HG03066 (cell line): ENCODE measurements at regions not wholly inside any gene's neighbourhood (a gene's known extent, or its start where the extent isn't known, plus 50 kb on each side); places are given as distances from the start of the nearest gene placed in this dataset.

Experiments used
- ATAC-seq: cut with Tn5 transposase; IDR thresholded peaks from one replicate; pipeline ENCODE4 v1.9.1; 2021; ENCODE audit warnings: low read depth; ENCODE audit not compliant: unreplicated experiment

DNA sequence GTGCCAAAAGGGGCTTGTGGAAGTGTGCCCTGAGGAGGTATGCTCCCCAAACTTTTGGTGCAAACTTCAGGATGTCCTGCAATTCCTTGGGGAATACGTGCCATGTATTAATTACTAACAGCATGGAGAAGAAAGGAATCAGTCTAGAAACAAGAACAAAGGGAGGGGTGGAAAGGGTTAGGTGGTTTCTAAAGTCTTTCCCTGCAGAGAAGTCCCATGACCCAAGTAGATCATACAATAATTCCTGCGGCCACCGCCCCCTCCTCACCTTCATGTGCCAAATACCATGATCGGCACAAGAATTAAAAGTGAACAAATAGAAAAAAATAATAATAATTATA is 258.2 kb downstream of the PLPP3 start:
- ATAC-seq, result no peak

DNA sequence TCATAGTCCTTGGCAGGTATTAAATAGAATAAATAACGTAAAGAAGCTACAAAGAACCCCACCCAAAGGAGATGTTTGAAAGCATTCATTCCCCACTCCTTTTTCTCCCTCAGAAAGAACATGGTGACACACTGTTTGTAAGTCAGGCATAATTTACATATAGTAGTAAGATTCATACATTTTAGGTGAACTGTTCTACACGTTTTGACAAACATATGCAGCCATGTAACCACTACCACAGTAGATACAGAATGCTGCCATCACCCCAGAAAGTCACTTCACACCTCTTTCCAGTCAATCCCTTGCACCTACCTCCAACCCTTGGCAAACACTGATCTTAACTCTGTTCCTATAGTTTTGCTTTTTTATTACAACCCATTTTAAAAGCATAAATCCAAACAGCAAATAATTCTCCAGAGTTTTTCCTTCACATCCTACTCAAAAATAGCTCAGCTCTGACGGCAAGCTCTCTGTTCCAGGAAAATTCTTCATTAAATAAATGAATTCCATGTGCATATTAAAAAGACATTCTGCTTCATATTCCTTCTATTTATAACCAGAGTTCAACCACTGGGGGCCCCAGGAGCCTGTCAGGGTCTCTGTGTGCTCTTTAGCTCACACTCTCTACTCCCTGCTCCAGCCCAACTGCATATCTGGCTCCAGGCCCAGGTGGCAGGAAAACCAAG is 258.8 kb downstream of the PLPP3 start:
- ATAC-seq, result no peak

DNA sequence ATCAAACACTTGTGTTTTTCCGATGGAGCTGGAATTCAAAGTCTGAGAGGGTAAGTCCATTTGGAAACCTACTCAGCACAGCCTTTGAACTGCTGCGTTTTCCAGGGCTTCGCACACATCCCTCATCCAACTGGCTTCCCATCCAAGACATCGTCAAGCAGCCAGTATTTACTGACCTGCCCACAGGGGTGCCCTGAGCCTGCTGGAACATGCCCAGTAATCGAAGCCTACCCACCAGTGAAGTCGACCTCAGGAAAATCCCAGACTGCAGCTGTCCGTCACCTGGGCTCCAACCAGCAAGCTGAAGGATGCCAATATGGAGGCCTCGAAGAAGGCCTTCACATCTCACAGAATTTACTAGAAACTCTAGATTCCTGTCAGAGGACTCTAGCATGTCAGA is 261.6 kb downstream of the PLPP3 start:
- no peak for ATAC-seq

DNA sequence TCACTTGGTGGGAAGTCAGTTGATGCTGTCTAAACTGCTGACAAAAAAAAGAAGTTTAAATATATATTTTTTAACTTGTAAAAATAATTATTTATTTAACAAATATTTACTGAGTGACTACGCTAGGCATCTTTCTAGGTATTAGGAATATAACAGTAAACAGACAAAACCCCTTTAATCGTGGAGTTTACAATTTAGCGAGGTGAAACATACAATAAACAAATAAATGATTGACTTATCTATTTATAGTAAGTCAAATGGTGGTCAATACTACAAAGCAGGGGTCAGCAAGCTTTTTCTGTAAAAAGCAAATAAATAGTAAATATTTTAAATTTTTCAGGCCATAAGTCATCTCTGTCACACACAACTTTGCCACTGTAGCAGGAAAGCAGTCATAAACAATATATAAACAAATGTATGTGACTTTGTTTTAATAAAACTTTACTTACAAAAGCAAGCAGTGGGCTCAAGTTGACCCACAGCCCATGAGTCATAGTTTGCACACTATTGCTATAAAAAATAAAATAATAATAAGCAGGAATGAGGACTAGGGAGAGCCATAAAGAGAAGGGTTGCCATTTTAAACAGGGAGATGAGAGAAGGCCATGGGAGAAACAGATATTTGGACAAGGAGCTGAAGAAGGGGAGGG is 263.9 kb downstream of the PLPP3 start:
- ATAC-seq, result no peak

DNA sequence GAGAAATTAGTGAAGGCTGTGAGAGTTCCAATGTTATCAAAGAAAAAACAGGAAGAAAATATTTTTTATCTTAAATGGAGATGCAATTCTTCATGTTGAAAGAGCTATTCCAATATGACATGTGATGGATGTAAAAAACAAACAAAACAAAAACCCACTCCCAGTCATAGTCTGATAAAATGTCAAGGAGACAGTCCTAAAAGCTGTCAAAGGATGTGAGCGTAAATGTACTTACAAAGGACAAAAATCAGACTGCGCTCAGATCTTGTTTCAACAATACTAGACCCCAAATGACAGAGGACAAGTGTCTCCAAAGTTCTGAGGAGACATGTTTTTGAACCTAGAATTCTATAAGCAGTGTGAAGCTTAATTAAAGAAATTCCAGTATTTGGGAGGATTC is 265.8 kb downstream of the PLPP3 start:
- ATAC-seq, result no peak

DNA sequence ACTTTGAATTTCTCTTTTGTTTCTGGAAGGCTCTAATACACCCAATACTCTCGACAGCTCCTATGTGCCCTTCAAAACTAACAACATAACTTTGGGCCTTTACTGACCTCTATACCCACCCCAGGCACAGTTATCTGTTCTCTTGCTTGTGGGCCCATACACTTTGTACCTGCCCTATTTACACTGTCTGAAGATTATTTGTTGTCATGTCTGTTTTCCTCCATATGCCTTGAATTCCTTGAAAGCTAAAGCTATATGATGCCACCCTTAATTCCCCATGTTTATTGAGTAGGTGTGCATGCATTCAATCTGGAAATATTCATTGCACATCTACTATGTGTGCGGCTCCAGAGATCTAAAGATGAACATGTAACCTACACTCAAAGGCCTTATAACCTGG is 267.6 kb downstream of the PLPP3 start:
- no peak for ATAC-seq

DNA sequence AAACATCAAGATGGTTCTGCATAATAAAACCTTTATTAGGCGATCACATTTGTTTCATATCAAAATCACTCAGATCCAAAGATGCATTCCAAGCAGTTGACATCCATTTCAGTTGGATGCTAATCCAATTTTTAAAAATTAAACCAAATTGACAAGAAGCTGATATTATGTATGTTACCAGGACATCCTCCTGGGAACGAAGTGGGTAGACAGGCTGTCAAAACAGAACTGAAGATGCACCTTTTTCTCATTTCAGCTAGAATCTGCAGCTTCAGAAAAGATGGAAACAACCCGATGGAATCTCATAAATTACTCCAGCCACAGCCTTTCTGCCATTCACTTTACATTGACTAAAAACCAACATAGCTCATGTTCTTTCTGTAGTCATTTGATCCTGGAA is 268.4 kb downstream of the PLPP3 start:
- no peak for ATAC-seq

DNA sequence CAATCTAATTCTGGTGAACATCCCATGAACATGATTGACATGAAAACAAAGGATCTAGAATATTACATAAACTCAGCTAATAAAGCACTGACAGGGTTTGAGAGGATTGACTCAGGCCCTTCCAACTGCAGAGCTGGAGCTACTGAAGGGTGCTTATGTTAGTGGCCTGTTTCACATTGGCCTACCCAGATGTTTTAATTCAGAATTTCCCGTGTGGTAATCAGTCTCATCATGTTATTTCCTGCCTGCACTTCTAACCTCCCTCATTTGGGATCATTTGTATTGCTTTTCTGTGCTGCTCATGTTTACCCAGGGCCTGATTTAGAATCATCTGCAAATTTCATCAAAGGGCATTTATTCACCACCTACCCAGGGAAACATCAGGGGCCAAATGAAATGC is 270.3 kb downstream of the PLPP3 start:
- ATAC-seq, result no peak

DNA sequence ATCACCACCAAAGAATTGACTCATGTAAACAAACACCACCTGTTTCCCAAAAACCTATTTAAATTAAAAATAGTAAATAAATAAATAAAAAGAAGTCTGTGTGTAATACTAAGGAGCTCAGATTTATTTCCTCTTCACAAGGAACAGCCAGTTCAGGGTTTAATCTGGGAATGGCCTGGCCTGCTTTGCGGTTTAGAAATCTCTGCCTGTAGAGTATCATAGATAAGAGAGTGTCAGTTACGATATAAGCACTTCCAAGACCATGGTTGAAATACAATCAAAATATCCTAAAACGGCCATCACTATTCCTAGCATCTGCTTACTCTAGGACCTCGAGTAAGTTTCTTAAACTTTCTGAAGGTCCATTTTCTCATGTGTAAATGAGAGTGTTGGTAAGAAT is 274.4 kb downstream of the PLPP3 start:
- no peak for ATAC-seq

DNA sequence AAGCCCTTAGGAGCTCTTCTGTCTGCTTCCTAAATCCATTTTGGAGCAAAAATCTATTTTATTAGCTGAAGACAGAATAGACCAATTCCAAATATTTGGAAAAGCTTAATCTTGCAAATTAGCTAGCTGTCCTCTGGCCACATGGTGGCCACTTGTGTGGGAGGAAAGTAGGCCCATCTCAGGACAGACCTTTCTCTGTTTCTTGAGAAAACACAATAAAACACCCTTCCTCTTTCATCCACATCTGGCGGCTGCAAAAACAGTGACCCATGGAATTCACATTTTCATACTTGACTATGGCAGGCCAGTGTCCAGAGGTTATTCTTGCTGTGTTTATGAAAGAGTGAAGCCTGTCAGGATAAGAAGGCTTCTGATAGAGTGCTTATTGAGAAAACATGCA is 275.6 kb downstream of the PLPP3 start:
- ATAC-seq, result no peak

DNA sequence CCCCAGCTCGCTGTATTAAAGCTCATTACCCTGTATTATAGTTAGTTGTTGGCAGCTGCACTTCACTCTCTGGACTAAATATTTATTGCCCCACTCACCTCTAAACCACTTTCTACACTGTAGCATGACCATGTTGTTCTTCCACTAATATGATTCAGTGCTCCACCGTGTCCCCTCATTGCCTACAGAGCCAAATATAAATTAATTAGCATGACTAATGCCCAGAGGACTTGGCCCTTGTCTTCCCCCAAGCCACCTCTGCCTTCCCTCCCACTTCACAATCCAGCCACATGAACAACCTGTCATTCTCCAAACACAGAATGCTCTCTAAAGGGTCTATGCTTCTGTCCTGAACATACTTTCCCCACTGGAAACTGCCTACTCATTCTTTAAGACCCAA is 276.5 kb downstream of the PLPP3 start:
- ATAC-seq, result no peak

DNA sequence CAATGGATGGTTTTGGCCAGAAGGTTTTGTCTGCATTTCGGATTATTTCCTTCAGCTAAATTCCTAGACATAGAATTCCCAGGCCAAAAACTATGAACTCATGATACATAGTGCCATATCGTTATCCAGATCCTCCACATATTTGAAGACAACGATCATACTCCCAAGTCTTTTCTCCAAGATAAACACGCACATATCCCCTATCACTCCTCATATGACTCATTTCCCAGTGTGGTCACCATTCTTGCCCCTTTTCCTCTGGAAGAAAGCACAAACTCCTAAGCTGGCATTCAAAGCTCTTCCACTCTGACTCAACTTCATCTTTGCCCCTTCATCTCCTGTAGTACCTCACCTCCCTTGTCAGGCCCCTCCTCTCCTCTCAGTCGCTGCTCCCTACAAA is 277.6 kb downstream of the PLPP3 start:
- ATAC-seq, result no peak

DNA sequence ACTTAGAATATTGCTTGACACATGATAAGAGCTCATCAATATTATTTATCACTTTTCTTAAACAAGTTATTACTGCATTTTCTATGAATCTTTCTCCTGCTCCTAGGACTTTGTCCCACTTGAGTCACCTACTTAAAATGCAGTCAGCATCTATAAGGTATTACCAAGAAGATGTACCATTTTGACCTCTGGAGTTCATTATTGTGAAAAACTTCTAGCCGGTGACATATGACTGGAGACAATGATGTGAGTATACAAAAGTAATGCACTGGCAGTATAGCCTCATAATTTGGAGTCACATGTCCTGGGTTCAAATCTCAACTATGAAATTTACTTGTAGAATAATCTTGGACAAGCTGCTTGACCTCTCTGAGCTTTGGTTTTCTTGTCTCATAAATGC is 278.5 kb downstream of the PLPP3 start:
- ATAC-seq, result no peak

DNA sequence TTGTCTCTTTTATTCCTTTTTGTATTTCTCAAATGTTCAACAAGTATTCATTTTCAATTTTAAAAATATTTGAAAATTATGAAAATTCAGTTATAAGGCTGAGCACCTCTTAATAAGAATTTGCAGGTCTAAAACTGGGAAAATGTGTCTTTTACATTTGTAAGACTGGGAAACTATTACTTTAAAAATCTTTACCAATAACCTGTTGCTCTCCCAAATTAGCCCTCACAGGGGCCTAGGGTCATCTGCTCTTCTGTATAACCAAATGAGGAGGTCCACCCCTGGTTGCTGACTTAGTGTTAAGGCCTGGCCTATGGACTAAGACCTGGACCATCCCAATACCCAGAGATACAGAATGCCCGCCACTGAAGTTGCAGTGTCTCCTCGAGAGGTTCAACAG is 280.5 kb downstream of the PLPP3 start:
- ATAC-seq, result no peak

DNA sequence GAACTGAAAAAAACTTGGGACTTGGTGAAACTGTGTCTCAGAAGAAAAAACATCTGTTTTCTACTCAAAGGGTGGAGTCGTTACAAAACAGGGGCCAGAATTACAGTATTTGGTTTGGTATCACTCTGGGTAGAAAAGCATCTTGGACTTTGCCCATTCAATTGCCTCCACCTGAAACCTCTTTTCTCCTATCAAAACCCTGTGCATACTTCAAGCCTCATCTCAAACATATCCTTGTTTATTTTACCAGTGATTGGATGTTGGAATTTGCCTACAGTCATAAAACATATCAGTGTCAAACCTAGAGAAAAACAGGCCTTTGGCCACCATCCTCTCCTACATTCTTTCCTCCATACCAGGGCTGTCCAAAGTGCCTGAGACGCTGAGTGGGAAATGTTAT is 281.5 kb downstream of the PLPP3 start:
- no peak for ATAC-seq

DNA sequence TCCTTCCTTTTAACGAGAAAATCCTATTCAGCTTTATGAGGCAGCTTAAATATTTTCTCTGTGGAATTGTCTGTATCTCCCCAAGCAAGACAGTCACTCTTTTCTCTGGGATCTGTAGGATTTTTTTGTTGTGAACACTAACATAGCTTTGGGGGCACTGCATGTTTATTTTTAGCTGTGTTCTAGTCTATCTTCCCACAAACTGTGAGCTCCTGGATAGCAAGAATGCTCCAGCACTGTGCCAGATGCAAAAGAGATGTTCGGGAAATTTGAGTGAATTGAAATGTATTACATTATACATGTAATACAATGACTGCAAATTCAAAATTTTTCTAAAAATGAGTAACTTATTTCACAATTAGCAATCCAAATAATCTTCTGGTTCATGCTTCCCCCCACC is 282.2 kb downstream of the PLPP3 start:
- no peak for ATAC-seq

DNA sequence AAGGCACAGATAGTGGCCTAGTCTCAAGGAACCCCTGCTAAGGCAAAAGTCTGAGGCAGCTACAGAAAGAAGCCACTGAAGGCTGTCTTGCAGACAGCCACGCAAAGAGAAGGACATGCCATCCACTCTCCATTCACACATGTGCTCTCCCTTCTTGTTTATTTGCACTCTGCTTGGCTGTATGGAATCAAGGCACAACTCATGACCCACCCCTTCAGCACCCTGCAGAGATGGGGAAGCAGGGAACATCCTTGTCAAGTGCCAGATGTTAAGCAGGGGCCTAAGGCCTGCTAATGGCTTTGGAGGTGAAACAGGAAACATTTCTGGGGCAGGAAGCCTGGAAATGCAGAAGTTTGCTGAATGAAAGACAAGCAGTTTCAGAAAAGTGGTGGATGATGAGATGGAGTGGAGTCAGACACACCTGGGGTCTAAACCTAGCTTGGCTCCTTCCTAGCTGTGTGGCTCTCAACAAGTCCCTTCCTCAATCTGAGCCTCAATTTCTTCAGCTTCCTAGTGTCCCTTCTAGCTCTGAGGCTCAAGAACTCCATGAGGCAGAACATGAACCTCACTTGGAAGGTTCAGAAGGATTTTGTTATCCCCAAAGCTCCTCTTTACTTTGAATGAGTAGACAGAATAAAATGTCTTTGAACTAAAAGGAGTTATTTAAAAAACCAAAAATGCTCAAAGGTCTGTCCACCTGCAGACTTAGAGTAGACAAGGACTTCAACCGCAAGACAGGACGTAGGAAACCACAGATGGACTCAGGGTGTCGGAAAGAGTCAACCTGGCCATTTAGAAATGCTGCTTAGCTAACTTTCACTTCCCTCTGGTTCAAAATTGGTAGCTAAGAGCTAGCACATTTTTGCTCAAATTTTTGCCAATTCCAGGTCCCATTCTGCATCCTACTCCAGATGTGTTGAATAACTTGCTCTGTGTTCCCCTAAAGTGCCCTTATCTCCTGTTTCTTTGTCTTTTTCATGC is 283.1 kb downstream of the PLPP3 start:
- no peak for ATAC-seq

DNA sequence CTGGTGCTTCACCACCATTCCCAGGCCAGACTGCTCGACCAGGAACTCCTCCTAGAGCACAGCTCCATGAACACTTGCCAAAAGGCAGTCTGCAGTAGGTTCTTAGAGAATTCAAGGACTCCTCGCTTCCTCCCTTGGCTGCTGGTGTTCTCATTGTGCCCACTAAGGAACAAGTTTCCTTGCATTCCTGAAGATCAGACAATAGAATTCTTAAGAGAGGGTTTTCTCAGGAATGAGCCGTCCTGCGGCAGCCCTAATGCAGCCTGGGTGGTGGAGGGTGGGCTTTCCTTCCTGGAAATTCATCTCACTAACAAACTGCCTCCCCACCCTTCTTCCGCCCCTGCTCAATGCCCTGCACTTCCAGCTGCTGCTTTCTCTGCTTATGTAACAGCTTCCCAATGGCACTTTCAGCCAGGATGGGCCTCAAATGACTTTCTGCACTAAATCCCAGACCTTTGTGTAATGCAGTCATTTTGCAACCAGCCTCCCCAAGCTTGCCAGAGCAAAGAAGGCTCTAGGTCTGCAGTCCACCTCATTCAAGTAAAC is 287.9 kb downstream of the PLPP3 start:
- ATAC-seq, result no peak

DNA sequence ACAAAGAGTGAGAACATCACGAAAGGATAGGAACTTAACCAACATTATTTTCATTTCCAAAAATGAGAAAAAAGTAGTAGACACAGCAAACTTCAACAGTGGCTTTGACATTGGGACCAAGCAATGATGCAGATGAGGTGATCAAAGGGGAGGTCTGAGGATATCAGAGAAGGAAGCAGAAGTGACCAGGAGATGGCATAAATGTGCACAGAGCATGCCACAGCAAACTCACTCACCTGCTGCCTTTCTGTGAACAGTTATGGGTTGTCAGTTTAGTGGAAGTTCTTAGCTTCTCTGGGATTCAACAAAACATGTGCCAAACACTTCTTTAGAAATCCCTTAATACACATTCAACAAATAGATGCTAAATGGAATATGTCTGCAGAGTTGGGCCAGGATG is 290.1 kb downstream of the PLPP3 start:
- no peak for ATAC-seq

DNA sequence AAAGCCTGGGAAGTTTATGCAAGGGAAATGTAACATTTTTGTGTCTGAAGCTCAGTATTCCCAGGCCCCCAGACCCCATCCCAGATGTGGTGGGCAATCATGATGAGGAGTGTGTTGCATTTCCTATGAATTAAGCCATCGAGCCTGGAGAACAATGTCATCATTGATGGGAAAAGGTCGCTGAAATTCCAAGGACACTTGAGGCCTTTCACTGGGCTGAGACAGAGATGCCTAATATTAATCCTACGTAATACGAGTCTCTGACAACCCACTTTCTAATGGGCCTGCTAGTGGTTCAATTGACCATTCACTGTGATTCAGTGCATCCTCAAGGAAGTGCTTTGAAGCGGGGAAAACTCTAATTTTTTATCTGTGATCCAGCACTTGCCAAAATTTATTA is 291.6 kb downstream of the PLPP3 start:
- ATAC-seq, result no peak

DNA sequence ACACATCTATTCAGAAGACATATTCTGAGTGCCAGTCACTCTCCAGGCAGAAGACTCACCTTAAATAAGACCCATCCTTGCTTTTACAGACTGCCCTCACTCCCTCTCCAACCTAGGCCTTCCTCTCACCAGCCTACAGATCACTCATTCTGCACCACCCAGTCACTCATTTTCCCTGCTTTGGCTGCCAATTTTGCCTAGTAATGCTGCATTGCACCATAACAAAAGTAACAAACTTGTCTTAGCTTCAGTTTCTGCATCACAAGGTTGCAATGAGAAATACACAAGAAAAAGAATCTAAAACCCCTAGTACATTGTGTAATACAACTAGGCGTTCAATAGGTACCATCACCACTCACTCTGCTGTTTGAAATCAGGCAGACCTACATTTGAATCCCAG is 292.4 kb downstream of the PLPP3 start:
- ATAC-seq, result no peak
